PC-9 (cell line): ENCODE measurements at regions not wholly inside any gene's neighbourhood (a gene's known extent, or its start where the extent isn't known, plus 50 kb on each side); places are given as distances from the start of the nearest gene placed in this dataset.

Experiments used
- BruUV-seq: library from RNA; stranded (reverse); fragments of 400-500 nt; replicated peaks from 2 replicates; lab custom pipeline; 2021; lab: Mats Ljungman, UMichigan
- CTCF ChIA-PET: fragments of 300-600 bp; sonication (Branson Sonifier 250); formaldehyde crosslinking; loops from one replicate; lab custom pipeline; 2022; ENCODE audit warnings: antibody characterized with exemption; lab: Charles Lee
- POLR2A ChIA-PET: fragments of 300-600 bp; sonication (Branson Sonifier 250); formaldehyde crosslinking; loops from one replicate; lab custom pipeline; 2022; ENCODE audit warnings: antibody characterized with exemption; ENCODE audit not compliant: unreplicated experiment; lab: Charles Lee
- DNase-seq, 2 experiments: peaks; one replicate each; pipeline versions ENCODE4 v3.0.0 to v3.0.0-alpha.2; 2015 to 2022; ENCODE audit warnings: mixed read lengths in 1 of 2
- H2AFZ ChIP-seq: fragments of 200-600 bp; sonication (generic); 2 replicates; pipeline ENCODE4 v1.8.1; 2017; ENCODE audit warnings: antibody characterized with exemption
- H3F3A ChIP-seq: fragments of 200-600 bp; sonication (generic); 2 replicates; pipeline ENCODE4 v1.8.1; 2017; ENCODE audit warnings: antibody characterized with exemption, mild to moderate bottlenecking, low read depth; ENCODE audit not compliant: insufficient read depth
- H3K27ac ChIP-seq: fragments of 200-600 bp; sonication (generic); 2 replicates; pipeline ENCODE4 v1.6.1; 2016; ENCODE audit warnings: mixed run types
- H3K27me3 ChIP-seq: fragments of 200-600 bp; sonication (generic); 2 replicates; pipeline ENCODE4 v1.6.1; 2016; ENCODE audit warnings: low read depth, mixed run types; ENCODE audit not compliant: insufficient read depth
- H3K36me3 ChIP-seq: fragments of 200-600 bp; sonication (generic); 2 replicates; pipeline ENCODE4 v1.6.1; 2016; ENCODE audit warnings: low read depth, mixed run types
- H3K4me1 ChIP-seq: fragments of 200-600 bp; sonication (generic); replicated peaks from 2 replicates; pipeline ENCODE4 v1.6.1; 2016; ENCODE audit warnings: mixed run types; ENCODE audit not compliant: insufficient read depth
- H3K4me2 ChIP-seq: fragments of 200-600 bp; sonication (generic); 2 replicates; pipeline ENCODE4 v1.6.1; 2017; ENCODE audit warnings: mixed run types
- H3K4me3 ChIP-seq: fragments of 200-600 bp; sonication (generic); 2 replicates; pipeline ENCODE4 v1.6.1; 2016; ENCODE audit warnings: mixed run types
- H3K79me2 ChIP-seq: fragments of 200-600 bp; sonication (generic); 2 replicates; pipeline ENCODE4 v1.6.1; 2017; ENCODE audit warnings: low read depth, mixed run types
- H3K9me2 ChIP-seq: fragments of 200-600 bp; sonication (generic); 2 replicates; pipeline ENCODE4 v1.8.1; 2017; ENCODE audit warnings: mild to moderate bottlenecking; ENCODE audit not compliant: insufficient read depth
- H3K9me3 ChIP-seq: fragments of 200-600 bp; sonication (generic); 2 replicates; pipeline ENCODE4 v1.8.1; 2016; ENCODE audit warnings: low read depth; ENCODE audit not compliant: insufficient read depth
- H4K20me1 ChIP-seq: fragments of 200-600 bp; sonication (generic); 2 replicates; pipeline ENCODE4 v1.8.1; 2017; ENCODE audit not compliant: insufficient read depth
- CTCF ChIP-seq: fragments of 200-600 bp; sonication (generic); conservative IDR thresholded peaks from 2 replicates; pipeline ENCODE4 v1.6.1; 2017; ENCODE audit warnings: mixed run types, antibody characterized with exemption, mild to moderate bottlenecking, moderate library complexity
- EZH2 ChIP-seq: fragments of 200-600 bp; sonication (generic); IDR thresholded peaks from 2 replicates; pipeline ENCODE4 v1.8.0; 2017; ENCODE audit warnings: antibody characterized with exemption, low read depth
- intact Hi-C: fragments of 100-400 bp; cut with micrococcal nuclease; formaldehyde crosslinking; loops from one replicate; pipeline ENCODE4 v1.10.0; 2022; ENCODE audit not compliant: unreplicated experiment

- Histone ChIP-seq H3K4me1 (no peaks in the 10 kb centered on the region), H3F3A (no peaks in the 10 kb centered on the region), H2AFZ (no peak overlapping the region), H3K9me2 (no peaks in the 10 kb centered on the region), H3K36me3 (no peaks in the 10 kb centered on the region), H3K27ac (no peak overlapping the region), H3K4me2 (no peak overlapping the region), H3K79me2 (no peaks in the 10 kb centered on the region), H4K20me1 (no peaks in the 10 kb centered on the region), H3K4me3 (no peak overlapping the region), H3K27me3 (no peaks in the 10 kb centered on the region), H3K9me3 (no peaks in the 10 kb centered on the region)
- POLR2A ChIA-PET, result no interaction called here
- intact Hi-C loops, result no loop called here
- no TSS peak for BruUV-seq
- CTCF ChIA-PET, result no interaction called here
- DNase-seq, result no peak
- no peak for TF ChIP-seq EZH2
- no peak for TF ChIP-seq CTCF
Observed at GRCh38 chr14:101374373-101375338, 186.6 kb upstream of the DIO3 start.

DNA sequence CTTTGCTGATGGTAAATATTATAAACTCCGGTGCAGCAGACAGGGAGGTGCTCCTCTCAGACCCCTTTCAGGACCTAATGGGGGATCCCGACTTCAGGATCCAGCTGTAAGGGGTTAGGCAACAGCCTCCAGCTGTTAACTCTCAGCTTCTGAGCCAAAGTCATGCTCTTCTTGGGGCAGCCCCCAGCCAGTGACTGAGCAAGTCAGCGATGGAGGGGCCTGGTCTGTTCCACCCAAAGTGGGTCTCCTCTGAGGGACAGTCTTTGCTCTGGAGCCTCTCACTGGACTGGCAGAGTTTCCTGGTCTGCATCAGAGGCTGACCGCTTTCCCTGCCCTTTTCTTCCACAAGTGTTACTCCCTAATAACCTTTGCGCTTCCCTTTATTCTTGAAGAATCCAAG is 184.2 kb upstream of the DIO3 start:
- H3K9me3 ChIP-seq, result no peaks in the 10 kb centered on the region
- H2AFZ ChIP-seq, result no peak overlapping the region
- no peaks in the 10 kb centered on the region for H4K20me1 ChIP-seq
- no peak overlapping the region for H3K4me3 ChIP-seq
- H3K79me2 ChIP-seq, result no peaks in the 10 kb centered on the region
- intact Hi-C loops, result no loop called here
- H3K9me2 ChIP-seq, result no peaks in the 10 kb centered on the region
- ChIA-PET POLR2A (no interaction called here), CTCF (no interaction called here)
- no peaks in the 10 kb centered on the region for H3K36me3 ChIP-seq
- H3F3A ChIP-seq, result no peaks in the 10 kb centered on the region
- no peaks in the 10 kb centered on the region for H3K4me1 ChIP-seq
- no peak for TF ChIP-seq EZH2
- TF ChIP-seq CTCF, result no peak
- no TSS peak for BruUV-seq
- H3K27ac ChIP-seq, result no peak overlapping the region
- no peaks in the 10 kb centered on the region for H3K27me3 ChIP-seq
- DNase-seq, result no peak
- H3K4me2 ChIP-seq, result no peak overlapping the region

DNA sequence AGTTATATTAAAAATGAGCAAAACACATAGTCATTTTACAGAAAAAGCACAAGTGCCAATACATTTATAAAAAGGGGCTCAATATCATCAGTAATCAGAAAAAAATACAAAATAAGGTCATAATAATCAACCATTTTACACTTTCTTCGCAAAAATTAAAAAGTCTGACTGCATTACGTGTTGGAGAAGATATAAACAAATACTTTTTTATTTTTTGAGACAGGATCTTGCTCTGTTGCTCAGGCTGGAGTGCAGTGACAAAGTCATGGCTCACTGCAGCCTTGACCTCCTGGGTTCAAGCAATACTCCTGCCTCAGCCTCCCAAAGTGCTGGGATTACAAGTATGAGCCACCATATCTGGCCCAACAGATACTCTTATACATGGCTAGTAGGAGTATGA is 181.5 kb upstream of the DIO3 start:
- no peaks in the 10 kb centered on the region for H3K36me3 ChIP-seq
- H3K9me3 ChIP-seq, result peaks cover 19% of the 10 kb centered on the region
- H2AFZ ChIP-seq, result no peak overlapping the region
- no TSS peak for BruUV-seq
- H3K4me2 ChIP-seq, result no peak overlapping the region
- intact Hi-C loops, result no loop called here
- no peaks in the 10 kb centered on the region for H3F3A ChIP-seq
- no peak overlapping the region for H3K4me3 ChIP-seq
- H3K9me2 ChIP-seq, result no peaks in the 10 kb centered on the region
- DNase-seq, result no peak
- H3K27ac ChIP-seq, result no peak overlapping the region
- H3K27me3 ChIP-seq, result no peaks in the 10 kb centered on the region
- no peaks in the 10 kb centered on the region for H4K20me1 ChIP-seq
- CTCF ChIA-PET, result no interaction called here
- no peaks in the 10 kb centered on the region for H3K79me2 ChIP-seq
- TF ChIP-seq CTCF, result no peak
- no peak for TF ChIP-seq EZH2
- POLR2A ChIA-PET, result no interaction called here
- H3K4me1 ChIP-seq, result no peaks in the 10 kb centered on the region
